ENCODE measurements at regions not wholly inside any gene's neighbourhood (a gene's known extent, or its start where the extent isn't known, plus 50 kb on each side); places are given as distances from the start of the nearest gene placed in this dataset.

GRCh38 chr21:21715266-21715969, 717.2 kb downstream of the NCAM2 start:
- intact Hi-C loops (cut with micrococcal nuclease; ENCODE audit: unreplicated experiment): no loop called here
- Histone ChIP-seq H3K4me1 (ENCODE audit: control insufficient read depth, insufficient read depth, low read length) (no peaks in the 10 kb centered on the region), H3K36me3 (ENCODE audit: control insufficient read depth, insufficient read depth, low read length) (no peaks in the 10 kb centered on the region), H3K27me3 (ENCODE audit: control insufficient read depth, insufficient read depth, low read length) (no peaks in the 10 kb centered on the region), H3K27ac (ENCODE audit: low read length) (no peak overlapping the region), H3K9me3 (ENCODE audit: control insufficient read depth, insufficient read depth, low read depth, low read length) (no peaks in the 10 kb centered on the region), H3K4me3 (ENCODE audit: low read depth in 2 of 2, low read length in 2 of 2) (no peak overlapping the region)
- in situ Hi-C loops (cut with HindIII; ENCODE audit: low pct_unique_long_range_greater_than_20kb, low sequenced_read_pairs): no loop called here
- ATAC-seq (no peak), DNase-seq (ENCODE audit: low read depth, low spot score) (no peak)
- POLR2A ChIA-PET: no interaction called here
- no TSS peak for BruUV-seq (replicated peaks)
- CTCF ChIA-PET: no interaction called here
- TF ChIP-seq REST (IDR thresholded peaks at IDR 0.05; ENCODE audit: insufficient read depth in 1 of 2, low read depth in 2 of 2, low read length in 1 of 2) (no peak), POLR2AphosphoS5 (IDR thresholded peaks at IDR 0.05; ENCODE audit: low read depth, low read length) (no peak), CTCF (IDR thresholded peaks at IDR 0.05) (no peak), TCF7L2 (IDR thresholded peaks at IDR 0.05; ENCODE audit: low read depth, low read length) (no peak), SIN3A (IDR thresholded peaks at IDR 0.05; ENCODE audit: borderline replicate concordance, insufficient read depth, low read depth, low read length) (no peak)

- TF ChIP-seq CTCF (IDR thresholded peaks at IDR 0.05): no peak
- TF ChIP-seq TCF7L2 (IDR thresholded peaks at IDR 0.05; ENCODE audit: low read depth, low read length): no peak
- no peak for TF ChIP-seq POLR2AphosphoS5 (IDR thresholded peaks at IDR 0.05; ENCODE audit: low read depth, low read length)
- TF ChIP-seq SIN3A (IDR thresholded peaks at IDR 0.05; ENCODE audit: borderline replicate concordance, insufficient read depth, low read depth, low read length): no peak
- TF ChIP-seq REST (IDR thresholded peaks at IDR 0.05; ENCODE audit: insufficient read depth in 1 of 2, low read depth in 2 of 2, low read length in 1 of 2): no peak
- intact Hi-C loops (cut with micrococcal nuclease; ENCODE audit: unreplicated experiment): no loop called here
- Histone ChIP-seq H3K27ac (ENCODE audit: low read length) (no peak overlapping the region), H3K4me3 (ENCODE audit: low read depth in 2 of 2, low read length in 2 of 2) (no peak overlapping the region), H3K27me3 (ENCODE audit: control insufficient read depth, insufficient read depth, low read length) (no peaks in the 10 kb centered on the region), H3K4me1 (ENCODE audit: control insufficient read depth, insufficient read depth, low read length) (no peaks in the 10 kb centered on the region), H3K9me3 (ENCODE audit: control insufficient read depth, insufficient read depth, low read depth, low read length) (no peaks in the 10 kb centered on the region), H3K36me3 (ENCODE audit: control insufficient read depth, insufficient read depth, low read length) (no peaks in the 10 kb centered on the region)
- CTCF ChIA-PET: no interaction called here
- no peak for DNase-seq (ENCODE audit: low read depth, low spot score)
- in situ Hi-C loops (cut with HindIII; ENCODE audit: low pct_unique_long_range_greater_than_20kb, low sequenced_read_pairs): no loop called here
- no peak for ATAC-seq
- POLR2A ChIA-PET: no interaction called here
- no TSS peak for BruUV-seq (replicated peaks)
Observed at GRCh38 chr21:21722731-21723130, 724.5 kb downstream of the NCAM2 start.

Data from Panc1 (cell line).